WERI-Rb-1 (cell line): ENCODE measurements at regions not wholly inside any gene's neighbourhood (a gene's known extent, or its start where the extent isn't known, plus 50 kb on each side); places are given as distances from the start of the nearest gene placed in this dataset.

Experiments used
- DNase-seq: peaks from one replicate; pipeline ENCODE4 v3.0.0-alpha.2; 2020
- H3K27ac ChIP-seq: fragments of 250-450 bp; sonication (Bioruptor Pico); 2 replicates; pipeline ENCODE4 v1.5.1; 2020; ENCODE audit warnings: mild to moderate bottlenecking, moderate library complexity
- H3K27me3 ChIP-seq: fragments of 250-450 bp; sonication (Bioruptor Pico); 2 replicates; pipeline ENCODE4 v1.5.1; 2021; ENCODE audit warnings: mild to moderate bottlenecking, low read depth, moderate library complexity; ENCODE audit not compliant: insufficient read depth, severe bottlenecking
- H3K36me3 ChIP-seq: fragments of 250-450 bp; sonication (Bioruptor Pico); 2 replicates; pipeline ENCODE4 v1.5.1; 2020; ENCODE audit warnings: mild to moderate bottlenecking, moderate library complexity
- H3K4me3 ChIP-seq: 2 replicates; pipeline ENCODE4 v1.5.1; 2011; ENCODE audit warnings: low read depth, mild to moderate bottlenecking, control low read depth, low read length
- H3K9me3 ChIP-seq: fragments of 250-450 bp; sonication (Bioruptor Pico); 2 replicates; pipeline ENCODE4 v1.5.1; 2021; ENCODE audit warnings: mild to moderate bottlenecking, moderate library complexity; ENCODE audit not compliant: severe bottlenecking
- TF ChIP-seq, protein P1 (sequence below): IDR thresholded peaks from 2 replicates; pipeline ENCODE4 v1.5.1; 2011; ENCODE audit warnings: low read depth, mild to moderate bottlenecking, control low read depth, inconsistent platforms, low read length

GRCh38 chr4:129708784-129709183, 612.8 kb downstream of the C4orf33 start:
- Histone ChIP-seq H3K27me3 (no peaks in the 10 kb centered on the region), H3K36me3 (no peaks in the 10 kb centered on the region), H3K27ac (no peak overlapping the region), H3K9me3 (no peaks in the 10 kb centered on the region), H3K4me3 (no peak overlapping the region)
- no peak for DNase-seq
- TF ChIP-seq, protein P1, sequence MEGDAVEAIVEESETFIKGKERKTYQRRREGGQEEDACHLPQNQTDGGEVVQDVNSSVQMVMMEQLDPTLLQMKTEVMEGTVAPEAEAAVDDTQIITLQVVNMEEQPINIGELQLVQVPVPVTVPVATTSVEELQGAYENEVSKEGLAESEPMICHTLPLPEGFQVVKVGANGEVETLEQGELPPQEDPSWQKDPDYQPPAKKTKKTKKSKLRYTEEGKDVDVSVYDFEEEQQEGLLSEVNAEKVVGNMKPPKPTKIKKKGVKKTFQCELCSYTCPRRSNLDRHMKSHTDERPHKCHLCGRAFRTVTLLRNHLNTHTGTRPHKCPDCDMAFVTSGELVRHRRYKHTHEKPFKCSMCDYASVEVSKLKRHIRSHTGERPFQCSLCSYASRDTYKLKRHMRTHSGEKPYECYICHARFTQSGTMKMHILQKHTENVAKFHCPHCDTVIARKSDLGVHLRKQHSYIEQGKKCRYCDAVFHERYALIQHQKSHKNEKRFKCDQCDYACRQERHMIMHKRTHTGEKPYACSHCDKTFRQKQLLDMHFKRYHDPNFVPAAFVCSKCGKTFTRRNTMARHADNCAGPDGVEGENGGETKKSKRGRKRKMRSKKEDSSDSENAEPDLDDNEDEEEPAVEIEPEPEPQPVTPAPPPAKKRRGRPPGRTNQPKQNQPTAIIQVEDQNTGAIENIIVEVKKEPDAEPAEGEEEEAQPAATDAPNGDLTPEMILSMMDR, result no peak

DNA sequence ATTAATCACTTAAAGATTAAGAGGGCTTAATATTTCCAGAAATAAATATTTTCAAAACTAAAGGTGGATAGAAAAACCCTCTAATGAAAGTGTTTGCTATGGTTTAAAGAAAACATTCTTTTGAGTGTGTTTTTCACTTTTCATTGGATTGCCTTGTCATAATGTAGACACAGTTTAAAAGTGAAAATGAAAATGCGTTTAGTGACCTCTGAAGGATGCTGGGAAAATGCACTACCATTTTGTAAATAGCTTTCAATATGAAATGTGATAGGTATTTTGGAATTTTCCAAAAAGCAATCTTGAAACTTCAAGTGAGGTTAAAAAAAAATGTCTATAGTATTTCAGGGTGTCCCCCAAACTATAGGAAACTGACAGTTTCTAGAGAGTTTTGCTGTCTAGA, 642.2 kb downstream of the C4orf33 start:
- TF ChIP-seq, protein P1, result no peak
- H3K9me3 ChIP-seq, result no peaks in the 10 kb centered on the region
- H3K36me3 ChIP-seq, result no peaks in the 10 kb centered on the region
- H3K27ac ChIP-seq, result no peak overlapping the region
- no peak for DNase-seq
- H3K27me3 ChIP-seq, result no peaks in the 10 kb centered on the region
- H3K4me3 ChIP-seq, result no peak overlapping the region

- Histone ChIP-seq H3K27me3 (no peaks in the 10 kb centered on the region), H3K9me3 (no peaks in the 10 kb centered on the region), H3K27ac (no peak overlapping the region), H3K36me3 (no peaks in the 10 kb centered on the region), H3K4me3 (no peak overlapping the region)
- TF ChIP-seq, protein P1, result no peak
- no peak for DNase-seq
Measured at GRCh38 chr4:129747756-129748155, 651.8 kb downstream of the C4orf33 start.

GRCh38 chr4:129748991-129749390, 653.0 kb downstream of the C4orf33 start:
- DNase-seq, result no peak
- H3K36me3 ChIP-seq, result no peaks in the 10 kb centered on the region
- H3K4me3 ChIP-seq, result no peak overlapping the region
- no peaks in the 10 kb centered on the region for H3K9me3 ChIP-seq
- H3K27ac ChIP-seq, result no peak overlapping the region
- no peaks in the 10 kb centered on the region for H3K27me3 ChIP-seq
- TF ChIP-seq, protein P1, result no peak

- H3K4me3 ChIP-seq, result no peak overlapping the region
- no peaks in the 10 kb centered on the region for H3K9me3 ChIP-seq
- no peaks in the 10 kb centered on the region for H3K36me3 ChIP-seq
- DNase-seq, result no peak
- H3K27ac ChIP-seq, result no peak overlapping the region
- TF ChIP-seq, protein P1, result no peak
- H3K27me3 ChIP-seq, result no peaks in the 10 kb centered on the region
Measured at GRCh38 chr4:129751646-129752045, 655.7 kb downstream of the C4orf33 start.

GRCh38 chr4:129783596-129783995, 687.6 kb downstream of the C4orf33 start:
- TF ChIP-seq, protein P1, result no peak

More at GRCh38 chr4:129783596-129783995, 687.6 kb downstream of the C4orf33 start:
- no peak overlapping the region for H3K27ac ChIP-seq
- no peak overlapping the region for H3K4me3 ChIP-seq
- no peaks in the 10 kb centered on the region for H3K9me3 ChIP-seq
- no peaks in the 10 kb centered on the region for H3K27me3 ChIP-seq
- H3K36me3 ChIP-seq, result no peaks in the 10 kb centered on the region
- DNase-seq, result no peak
